Hematopoietic multipotent progenitor cell treated with erythropoietin and hydrocortisone succinate and interleukin-3 and kit ligand, for 8 days (in vitro differentiated cells): ENCODE measurements at regions not wholly inside any gene's neighbourhood (a gene's known extent, or its start where the extent isn't known, plus 50 kb on each side); places are given as distances from the start of the nearest gene placed in this dataset.
"Not testable (repeated sequence)": the region's sequence is repeated elsewhere in the genome, so short reads cannot be mapped to it uniquely, and the experiment has no call there.

Experiments
- DNase-seq: peaks from one replicate; pipeline ENCODE4 v3.0.0-alpha.2; 2015

DNA sequence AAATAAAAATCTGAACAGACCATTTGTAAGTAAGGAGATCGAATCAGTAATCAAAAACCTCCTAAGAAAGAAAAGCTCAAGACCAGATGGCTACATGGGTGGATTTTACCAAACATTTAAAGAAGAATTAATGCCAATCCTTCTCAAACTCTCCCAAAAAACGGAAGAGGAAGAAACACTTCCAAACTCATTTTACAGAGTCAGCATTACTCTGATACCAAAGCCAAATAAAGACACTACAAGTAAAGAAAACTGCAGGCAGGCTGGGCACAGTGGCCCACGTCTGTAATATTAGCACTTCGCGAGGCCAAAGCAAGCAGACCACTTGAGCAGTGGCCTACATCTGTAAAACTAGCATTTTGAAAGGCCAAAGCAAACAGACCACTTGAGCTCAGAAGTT, 159.8 kb downstream of the DPY19L2 start:
- DNase-seq, result no peak

DNA sequence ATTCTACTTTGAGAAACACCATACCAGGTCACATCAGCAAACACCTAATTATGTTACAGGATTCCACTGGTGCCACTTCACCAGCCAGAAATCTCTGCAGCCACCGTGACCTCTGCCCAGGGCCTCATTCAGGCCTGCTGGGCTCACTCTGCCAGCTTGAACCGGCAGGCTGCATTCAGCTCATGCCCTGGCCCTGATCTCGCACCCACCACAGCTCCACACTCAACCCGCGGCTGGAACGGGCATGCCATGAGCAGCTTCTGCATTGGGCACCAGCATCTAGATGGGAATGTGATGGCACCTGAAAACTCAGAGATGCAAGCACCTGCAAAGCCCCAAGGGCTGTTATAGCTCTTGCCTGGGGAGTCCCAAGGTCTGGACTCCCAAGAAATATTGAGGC, 168.7 kb downstream of the DPY19L2 start:
- DNase-seq, result no peak

DNA sequence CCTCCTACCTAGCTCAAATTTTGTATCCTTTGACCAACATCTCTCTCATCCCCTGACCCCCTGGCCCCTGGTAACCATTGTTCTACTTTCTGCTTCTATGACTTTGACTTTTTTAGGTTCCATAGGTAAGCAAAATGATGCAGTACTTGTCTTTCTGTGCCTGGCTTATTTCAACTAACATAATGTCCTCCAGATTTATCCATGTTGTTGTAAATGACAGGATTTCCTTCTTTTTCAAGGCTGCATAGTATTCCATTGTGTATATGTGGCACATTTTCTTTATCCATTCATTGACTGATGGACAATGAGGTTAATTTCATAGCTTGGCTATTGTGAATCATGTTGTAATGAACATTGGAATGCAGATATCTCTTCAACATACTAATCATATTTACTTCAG, 170.1 kb downstream of the DPY19L2 start:
- no peak for DNase-seq

DNA sequence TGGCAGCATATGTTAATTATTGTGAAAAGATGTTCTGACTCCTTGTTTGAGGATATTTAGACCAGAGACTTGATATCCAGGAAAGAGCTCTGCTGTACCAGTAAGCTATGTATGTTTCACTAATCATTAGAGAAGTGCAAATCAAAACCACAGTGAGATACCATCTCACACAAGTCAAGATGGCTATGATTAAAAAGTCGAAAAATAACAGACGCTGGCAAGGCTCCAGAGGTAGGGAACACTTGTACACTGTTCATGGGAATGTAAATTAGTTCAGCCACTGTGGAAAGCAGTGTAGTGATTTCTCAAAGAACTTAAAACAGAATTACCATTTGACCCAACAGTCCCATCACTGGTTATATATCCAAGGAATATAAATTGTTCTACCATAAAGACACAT, 171.6 kb downstream of the DPY19L2 start:
- no peak for DNase-seq

DNA sequence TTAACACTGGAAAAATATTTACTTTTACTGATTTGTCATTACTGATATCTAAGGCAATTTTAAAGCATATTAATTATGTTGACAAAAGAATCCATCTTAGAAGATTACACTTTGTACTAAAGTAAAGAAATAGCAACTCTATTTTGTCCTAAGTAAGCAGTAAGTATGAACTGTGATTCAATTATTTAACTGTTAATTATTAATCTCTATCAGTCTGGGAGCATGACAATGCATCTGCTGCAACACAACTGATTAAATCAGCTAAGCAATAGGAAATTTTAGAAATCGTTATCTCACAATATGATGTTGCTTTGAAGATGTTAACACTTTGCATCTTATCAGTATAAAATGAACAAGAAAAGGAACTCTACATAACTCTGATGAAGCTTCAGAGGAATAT, 172.3 kb downstream of the DPY19L2 start:
- DNase-seq, result no peak

GRCh38 chr12:63493357-63493756, 174.9 kb downstream of the DPY19L2 start:
- DNase-seq, result not testable (repeated sequence)

- no peak for DNase-seq
These were observed 188.1 kb downstream of the DPY19L2 start for GRCh38 chr12:63480186-63480585.

- DNase-seq, result no peak
These were observed 198.1 kb downstream of the DPY19L2 start for GRCh38 chr12:63470161-63470560.

DNA sequence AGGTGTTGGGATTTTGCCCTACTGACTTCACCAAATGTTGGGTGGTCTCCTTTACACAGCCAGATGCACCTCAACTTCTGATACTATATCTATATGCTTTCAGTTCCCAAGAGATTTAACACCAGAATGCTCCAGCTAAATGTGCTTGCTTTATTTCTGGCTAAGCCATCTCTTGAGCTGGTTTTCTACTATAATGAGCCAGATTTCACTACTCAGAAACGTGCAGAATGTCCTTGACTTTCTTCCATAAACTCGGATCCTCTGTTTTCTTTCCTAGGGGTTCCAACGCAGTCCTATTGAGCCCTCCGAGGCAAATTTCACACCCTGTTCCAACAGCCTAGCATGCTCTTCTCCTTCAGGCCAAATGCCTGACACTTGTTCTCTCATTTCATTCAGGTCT, 200.3 kb downstream of the DPY19L2 start:
- no peak for DNase-seq

DNA sequence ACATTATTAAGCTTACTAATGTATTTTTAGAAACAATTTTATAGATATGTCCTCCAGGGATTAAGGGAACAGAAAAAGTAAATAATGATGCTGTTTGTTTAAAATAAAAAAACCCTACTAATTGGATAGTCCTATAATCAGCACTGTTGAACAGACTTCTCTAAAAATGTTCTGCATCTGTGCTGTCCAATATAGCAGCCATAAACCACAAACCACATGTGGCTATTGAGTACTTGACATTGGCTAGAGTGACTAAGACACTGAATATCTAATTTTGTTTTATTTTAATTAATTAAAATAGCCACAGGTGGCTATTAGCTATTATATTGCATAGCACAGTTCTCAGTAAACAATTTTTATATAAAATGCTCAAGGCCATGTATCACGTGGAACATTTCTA, 210.4 kb downstream of the DPY19L2 start:
- DNase-seq, result no peak

DNA sequence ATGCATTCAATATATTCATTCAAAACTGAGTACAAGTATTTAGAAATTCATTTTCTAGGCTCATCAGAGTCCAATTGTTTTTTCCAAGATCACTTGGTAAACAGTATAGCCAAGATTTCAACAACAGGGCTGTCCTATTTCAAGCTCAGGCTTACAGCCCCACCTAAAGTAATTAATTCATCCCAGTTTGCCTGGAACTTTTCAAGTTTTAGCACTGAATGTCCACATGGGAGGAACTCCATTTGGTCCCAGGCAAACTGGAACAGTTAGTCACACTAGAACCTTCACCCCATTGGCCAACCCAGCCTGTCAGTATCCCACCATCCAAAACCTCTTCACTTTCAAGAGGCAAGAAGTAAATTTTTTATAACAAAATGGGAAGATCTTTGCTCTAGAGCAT, 210.9 kb downstream of the DPY19L2 start:
- DNase-seq, result no peak

- DNase-seq, result no peak
These were observed 217.5 kb downstream of the DPY19L2 start for GRCh38 chr12:63450816-63451215.

DNA sequence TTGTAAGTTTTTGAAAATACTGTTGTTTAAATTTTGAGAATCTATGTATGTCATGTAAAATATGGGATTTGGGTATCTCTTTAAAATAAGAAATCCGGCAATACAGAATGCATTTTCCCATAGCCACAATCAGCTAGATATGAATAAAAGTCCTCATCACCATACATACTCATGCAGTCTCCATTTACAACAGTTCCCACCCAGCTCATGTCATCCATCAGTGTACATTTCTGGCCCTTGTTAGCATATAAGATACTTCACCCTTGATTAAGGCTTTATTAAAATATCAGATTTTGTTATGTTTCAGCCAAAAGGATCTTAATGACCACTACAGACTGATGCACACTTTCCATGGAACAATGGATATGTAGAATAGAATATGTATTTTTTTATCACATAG, 218.0 kb downstream of the DPY19L2 start:
- DNase-seq, result no peak

GRCh38 chr12:63445224-63445880, 222.9 kb downstream of the DPY19L2 start:
- DNase-seq, result no peak

DNA sequence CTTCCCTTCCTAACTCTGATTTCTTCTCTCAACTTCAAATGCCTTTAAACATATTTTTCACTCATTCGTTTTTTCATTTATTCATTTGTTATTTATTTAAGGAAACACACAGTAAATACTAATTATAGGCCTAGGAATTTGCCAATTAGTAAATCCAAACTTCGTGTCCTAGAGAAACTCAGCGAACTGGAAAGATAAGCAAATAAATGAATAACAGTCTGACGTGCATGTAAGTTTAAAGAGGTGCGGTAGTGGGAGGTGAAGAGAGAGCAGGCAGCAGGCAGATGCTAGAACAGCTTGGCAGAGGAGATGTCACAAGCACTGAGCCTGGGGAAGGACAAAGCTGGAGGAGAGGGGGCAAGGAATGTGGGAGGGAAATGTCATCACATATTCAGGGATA, 228.2 kb downstream of the DPY19L2 start:
- no peak for DNase-seq

DNA sequence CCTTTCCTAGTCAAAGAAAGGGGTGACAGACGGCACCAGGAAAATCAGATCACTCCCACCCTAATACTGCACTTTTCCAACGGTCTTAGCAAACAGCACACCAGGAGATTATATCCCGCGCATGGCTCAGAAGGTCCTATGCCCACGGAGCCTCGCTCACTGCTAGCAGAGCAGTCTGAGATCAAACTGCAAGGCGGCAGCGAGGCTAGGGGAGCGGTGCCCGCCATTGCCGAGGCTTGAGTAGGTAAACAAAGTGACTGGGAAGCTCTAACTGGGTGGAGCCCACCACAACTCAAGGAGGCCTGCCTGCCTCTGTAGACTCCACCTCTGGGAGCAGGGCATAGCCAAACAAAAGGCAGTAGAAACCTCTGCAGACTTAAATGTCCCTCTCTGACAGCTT, 233.9 kb downstream of the DPY19L2 start:
- not testable (repeated sequence) for DNase-seq

DNA sequence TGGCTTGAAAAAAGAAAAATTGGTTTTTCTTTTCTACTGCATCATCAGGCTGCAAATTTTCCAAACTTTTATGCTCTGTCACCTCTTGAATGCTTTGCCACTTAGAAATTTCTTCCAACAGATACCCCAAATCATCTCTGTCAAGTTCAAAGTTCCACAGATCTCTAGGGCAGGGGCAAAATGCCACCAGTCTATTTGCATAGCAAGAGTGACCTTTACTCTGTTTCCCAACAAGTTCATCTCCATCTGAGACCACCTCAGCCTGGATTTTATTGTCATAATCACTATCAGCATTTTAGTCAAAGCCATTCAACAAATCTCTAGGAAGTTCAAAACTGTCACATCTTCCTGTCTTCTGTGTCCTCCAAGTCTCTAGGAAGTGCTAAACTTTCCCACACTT, 240.3 kb downstream of the DPY19L2 start:
- DNase-seq, result not testable (repeated sequence)

DNA sequence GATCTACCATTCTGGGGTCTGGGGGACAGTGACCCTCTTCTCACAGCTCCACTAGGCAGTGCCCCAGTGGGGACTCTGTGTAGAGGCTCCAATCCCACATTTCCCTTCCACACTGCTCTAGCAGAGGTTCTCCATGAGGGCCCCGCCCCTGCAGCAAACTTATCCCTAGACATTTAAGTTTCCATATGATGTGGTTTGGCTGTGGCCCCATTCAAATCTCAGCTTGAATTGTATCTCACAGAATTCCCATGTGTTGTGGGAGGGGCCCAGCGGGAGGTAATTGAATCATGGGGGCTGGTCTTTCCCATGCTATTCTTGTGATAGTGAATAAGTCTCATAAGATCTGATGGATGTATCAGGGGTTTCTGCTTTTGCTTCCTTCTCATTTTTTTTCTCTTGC, 241.3 kb downstream of the DPY19L2 start:
- not testable (repeated sequence) for DNase-seq

DNA sequence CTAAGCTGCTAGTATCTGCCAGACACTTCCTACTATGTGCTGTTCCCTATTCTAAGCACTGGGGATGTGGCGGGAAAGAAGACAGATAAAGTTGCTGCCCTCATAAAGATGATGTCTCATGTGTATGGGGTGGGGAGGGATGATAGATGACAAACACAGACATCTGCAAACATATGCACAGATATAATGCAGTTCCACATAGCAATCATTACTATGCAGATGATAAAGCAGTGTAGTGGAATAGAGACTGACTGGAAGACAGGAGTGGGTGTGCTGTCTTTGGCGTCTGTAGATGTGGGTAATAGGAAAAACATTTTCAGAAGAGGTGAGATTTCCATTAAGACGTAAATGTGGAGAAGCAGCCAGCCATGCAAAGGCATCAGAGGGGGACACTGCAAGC, 243.6 kb downstream of the DPY19L2 start:
- DNase-seq, result no peak

DNA sequence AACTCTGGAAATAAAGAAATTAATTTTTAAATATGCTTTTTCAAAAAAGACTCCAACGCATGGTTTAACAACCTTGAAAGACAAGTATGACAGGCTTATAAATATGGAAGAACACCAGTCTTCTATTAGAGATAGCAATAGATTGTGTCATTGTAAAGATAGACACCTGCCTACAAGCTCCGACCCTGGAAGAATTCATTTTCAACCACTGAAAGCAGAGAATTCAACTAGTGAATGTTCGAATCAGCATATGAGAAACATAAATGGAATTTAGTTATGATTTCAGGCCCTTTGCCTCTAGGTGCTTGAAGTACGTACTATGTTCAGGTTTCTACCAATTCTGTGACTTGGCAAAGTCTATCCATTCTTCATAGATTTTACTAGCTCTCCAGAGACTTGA, 244.5 kb downstream of the DPY19L2 start:
- no peak for DNase-seq

DNA sequence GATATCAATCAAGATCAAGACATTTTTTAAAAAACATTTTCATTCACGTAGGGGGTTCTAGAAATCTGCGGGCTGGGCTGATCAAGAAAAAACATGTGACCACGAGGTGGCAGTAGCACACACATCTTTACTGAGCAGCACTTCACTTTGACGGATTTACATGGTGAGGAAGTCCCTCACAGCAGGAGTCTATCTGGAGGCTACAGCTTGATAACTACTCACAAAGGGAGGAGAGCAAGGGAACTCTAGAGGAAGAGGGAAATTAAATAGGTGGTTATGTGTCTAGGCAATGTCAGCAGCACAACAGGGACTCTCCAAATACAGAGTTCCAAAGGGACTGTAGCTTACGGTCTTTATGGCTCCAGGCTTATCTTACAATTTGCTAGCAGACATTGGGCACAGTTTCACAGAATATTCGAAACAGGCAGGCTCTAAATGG, 248.1 kb downstream of the DPY19L2 start:
- DNase-seq, result peak; percentile 77

GRCh38 chr12:63419154-63419553, 249.1 kb downstream of the DPY19L2 start:
- no peak for DNase-seq

- DNase-seq, result no peak
These were observed 251.5 kb downstream of the DPY19L2 start for GRCh38 chr12:63416788-63417187.

- no peak for DNase-seq
These were observed 252.9 kb downstream of the DPY19L2 start for GRCh38 chr12:63415357-63415756.

GRCh38 chr12:63410197-63410596, 258.1 kb downstream of the DPY19L2 start:
- DNase-seq, result peak; percentile 10

GRCh38 chr12:63406781-63407180, 255.8 kb upstream of the AVPR1A start:
- no peak for DNase-seq
